K562 (cell line): ENCODE measurements at regions not wholly inside any gene's neighbourhood (a gene's known extent, or its start where the extent isn't known, plus 50 kb on each side); places are given as distances from the start of the nearest gene placed in this dataset.

Source experiments
- HDAC2 ChIP-seq: fragments of 450-650 bp; IDR thresholded peaks from 2 replicates; pipeline ENCODE4 v1.6.1; 2016; ENCODE audit warnings: mild to moderate bottlenecking
- MEF2A ChIP-seq: IDR thresholded peaks from 2 replicates; pipeline ENCODE4 v1.6.1; 2011; ENCODE audit warnings: low read depth, mild to moderate bottlenecking, low read length, moderate library complexity; ENCODE audit not compliant: control insufficient read depth
- TF ChIP-seq, protein P1 (sequence below), 2 experiments: fragments of 450-650 bp in 1 of 2; sonication (generic) in 1 of 2; formaldehyde crosslinking in 1 of 2; IDR thresholded peaks; 2 replicates each; pipeline versions ENCODE4 v1.7.1 to v1.9.0; 2016 to 2022; ENCODE audit warnings: inconsistent platforms in 1 of 2, mild to moderate bottlenecking in 1 of 2, missing genetic modification reagents in 1 of 2
- TF ChIP-seq, protein P2 (sequence below): fragments of 450-650 bp; formaldehyde crosslinking; IDR thresholded peaks from 2 replicates; pipeline ENCODE4 v1.4.0; 2020; ENCODE audit warnings: mild to moderate bottlenecking, moderate library complexity
- TF ChIP-seq, protein P3 (sequence below): fragments of 250-450 bp; sonication (Bioruptor Pico); IDR thresholded peaks from 2 replicates; pipeline ENCODE4 v1.8.0; 2021; ENCODE audit warnings: moderate library complexity, mild to moderate bottlenecking, inconsistent platforms

DNA sequence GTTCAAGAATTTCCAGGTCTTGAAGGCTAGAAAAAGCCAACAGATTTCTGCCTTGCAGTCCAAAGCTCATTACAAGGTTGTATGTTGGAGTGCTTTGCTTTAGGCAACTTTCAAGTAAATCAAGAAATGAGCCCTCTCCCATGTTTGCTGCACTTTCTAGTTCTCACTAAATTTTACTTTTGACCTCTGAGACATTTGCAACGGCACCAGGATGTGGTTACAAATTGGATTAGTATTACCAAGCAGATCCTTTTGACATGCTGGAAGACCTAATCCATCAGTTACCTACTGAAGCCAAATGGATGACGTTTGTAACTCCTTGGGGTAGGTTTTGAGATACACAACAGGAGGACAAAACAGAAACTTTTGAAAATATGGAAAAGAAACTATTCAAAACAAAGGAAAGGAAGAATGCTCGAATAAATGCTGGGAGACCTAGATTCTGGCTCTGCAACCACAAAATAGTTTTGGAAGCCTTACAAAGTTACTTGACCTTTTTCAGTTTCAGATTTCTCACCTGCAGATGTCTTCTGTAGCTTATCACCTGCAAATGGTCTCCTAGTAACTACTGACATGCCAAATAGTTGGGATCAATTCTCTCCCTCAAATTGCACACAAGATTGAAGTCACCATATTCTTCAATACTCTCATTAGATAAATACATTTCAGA, 251.7 kb upstream of the ADGRL2 start (continued):
- TF ChIP-seq, protein P1, sequence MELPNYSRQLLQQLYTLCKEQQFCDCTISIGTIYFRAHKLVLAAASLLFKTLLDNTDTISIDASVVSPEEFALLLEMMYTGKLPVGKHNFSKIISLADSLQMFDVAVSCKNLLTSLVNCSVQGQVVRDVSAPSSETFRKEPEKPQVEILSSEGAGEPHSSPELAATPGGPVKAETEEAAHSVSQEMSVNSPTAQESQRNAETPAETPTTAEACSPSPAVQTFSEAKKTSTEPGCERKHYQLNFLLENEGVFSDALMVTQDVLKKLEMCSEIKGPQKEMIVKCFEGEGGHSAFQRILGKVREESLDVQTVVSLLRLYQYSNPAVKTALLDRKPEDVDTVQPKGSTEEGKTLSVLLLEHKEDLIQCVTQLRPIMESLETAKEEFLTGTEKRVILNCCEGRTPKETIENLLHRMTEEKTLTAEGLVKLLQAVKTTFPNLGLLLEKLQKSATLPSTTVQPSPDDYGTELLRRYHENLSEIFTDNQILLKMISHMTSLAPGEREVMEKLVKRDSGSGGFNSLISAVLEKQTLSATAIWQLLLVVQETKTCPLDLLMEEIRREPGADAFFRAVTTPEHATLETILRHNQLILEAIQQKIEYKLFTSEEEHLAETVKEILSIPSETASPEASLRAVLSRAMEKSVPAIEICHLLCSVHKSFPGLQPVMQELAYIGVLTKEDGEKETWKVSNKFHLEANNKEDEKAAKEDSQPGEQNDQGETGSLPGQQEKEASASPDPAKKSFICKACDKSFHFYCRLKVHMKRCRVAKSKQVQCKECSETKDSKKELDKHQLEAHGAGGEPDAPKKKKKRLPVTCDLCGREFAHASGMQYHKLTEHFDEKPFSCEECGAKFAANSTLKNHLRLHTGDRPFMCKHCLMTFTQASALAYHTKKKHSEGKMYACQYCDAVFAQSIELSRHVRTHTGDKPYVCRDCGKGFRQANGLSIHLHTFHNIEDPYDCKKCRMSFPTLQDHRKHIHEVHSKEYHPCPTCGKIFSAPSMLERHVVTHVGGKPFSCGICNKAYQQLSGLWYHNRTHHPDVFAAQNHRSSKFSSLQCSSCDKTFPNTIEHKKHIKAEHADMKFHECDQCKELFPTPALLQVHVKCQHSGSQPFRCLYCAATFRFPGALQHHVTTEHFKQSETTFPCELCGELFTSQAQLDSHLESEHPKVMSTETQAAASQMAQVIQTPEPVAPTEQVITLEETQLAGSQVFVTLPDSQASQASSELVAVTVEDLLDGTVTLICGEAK (IDR thresholded peaks at IDR 0.05): no peak
- TF ChIP-seq, protein P1 (CRISPR knock-in tag; IDR thresholded peaks at IDR 0.05): no peak
- TF ChIP-seq, protein P2, sequence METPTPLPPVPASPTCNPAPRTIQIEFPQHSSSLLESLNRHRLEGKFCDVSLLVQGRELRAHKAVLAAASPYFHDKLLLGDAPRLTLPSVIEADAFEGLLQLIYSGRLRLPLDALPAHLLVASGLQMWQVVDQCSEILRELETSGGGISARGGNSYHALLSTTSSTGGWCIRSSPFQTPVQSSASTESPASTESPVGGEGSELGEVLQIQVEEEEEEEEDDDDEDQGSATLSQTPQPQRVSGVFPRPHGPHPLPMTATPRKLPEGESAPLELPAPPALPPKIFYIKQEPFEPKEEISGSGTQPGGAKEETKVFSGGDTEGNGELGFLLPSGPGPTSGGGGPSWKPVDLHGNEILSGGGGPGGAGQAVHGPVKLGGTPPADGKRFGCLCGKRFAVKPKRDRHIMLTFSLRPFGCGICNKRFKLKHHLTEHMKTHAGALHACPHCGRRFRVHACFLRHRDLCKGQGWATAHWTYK: no peak
- TF ChIP-seq MEF2A (no peak), HDAC2 (no peak)
- TF ChIP-seq, protein P3, sequence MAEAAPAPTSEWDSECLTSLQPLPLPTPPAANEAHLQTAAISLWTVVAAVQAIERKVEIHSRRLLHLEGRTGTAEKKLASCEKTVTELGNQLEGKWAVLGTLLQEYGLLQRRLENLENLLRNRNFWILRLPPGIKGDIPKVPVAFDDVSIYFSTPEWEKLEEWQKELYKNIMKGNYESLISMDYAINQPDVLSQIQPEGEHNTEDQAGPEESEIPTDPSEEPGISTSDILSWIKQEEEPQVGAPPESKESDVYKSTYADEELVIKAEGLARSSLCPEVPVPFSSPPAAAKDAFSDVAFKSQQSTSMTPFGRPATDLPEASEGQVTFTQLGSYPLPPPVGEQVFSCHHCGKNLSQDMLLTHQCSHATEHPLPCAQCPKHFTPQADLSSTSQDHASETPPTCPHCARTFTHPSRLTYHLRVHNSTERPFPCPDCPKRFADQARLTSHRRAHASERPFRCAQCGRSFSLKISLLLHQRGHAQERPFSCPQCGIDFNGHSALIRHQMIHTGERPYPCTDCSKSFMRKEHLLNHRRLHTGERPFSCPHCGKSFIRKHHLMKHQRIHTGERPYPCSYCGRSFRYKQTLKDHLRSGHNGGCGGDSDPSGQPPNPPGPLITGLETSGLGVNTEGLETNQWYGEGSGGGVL (CRISPR knock-in tag): no peak
- TF ChIP-seq, all 486 proteins: peak for 0
